Activated T-cell treated with anti-CD3 and anti-CD28 coated beads for 1 hour (primary cell): ENCODE measurements at regions not wholly inside any gene's neighbourhood (a gene's known extent, or its start where the extent isn't known, plus 50 kb on each side); places are given as distances from the start of the nearest gene placed in this dataset.

Experiments used
- DNase-seq: peaks from one replicate; pipeline ENCODE4 v3.0.0-alpha.2; 2020; ENCODE audit warnings: low read depth

DNA sequence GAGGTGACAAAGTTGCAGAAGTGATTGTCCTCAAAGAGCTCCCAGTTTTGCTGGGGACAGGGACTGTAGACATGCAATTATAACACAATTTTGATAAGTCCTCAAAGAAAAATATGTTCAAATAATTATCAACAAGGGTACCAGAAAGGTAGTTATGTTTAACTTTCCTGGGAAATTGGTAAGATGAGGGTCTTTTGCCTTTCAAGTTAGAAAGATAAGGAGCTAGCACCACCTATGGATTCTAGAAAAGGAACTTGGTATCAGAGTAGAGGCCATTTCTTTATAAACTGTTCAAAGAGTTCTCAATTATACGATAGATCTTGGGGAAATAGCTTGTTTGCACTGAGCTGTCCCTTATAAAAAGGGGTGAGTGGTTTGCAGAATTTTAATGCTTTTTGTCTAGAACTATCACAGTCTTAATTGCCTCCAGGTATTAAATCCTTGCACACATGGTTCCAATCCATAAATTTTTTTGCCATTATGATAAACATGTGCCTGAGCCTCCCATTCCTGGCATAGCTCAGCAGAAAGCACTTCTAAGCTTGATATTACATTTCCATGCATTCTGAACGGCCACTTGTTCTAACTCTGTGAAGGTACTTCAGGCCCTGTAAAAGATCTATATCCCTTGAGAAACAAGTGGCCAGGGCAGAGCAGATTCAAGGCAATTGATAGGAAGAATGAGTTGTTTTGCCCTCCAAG, 247.5 kb upstream of the LRIG1 start:
- no peak for DNase-seq

DNA sequence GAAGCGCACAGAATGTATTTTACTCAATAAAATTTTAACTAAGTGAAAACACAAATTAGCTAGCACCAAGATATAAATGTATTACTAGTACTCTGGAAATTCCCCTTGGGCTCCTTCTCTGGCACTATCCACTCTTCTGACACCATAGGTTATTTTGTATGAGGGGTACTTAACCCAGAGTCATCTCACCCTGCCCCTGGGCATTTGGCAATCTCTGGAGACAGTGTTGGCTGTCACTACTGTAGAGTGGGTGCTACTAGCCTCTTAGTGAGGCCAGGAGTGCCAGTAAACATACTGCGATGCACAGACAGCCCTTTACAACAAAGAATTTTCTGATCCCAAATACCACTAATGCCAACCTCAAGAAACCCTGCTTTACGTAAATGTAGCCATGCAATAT, 246.3 kb upstream of the KBTBD8 start:
- no peak for DNase-seq

DNA sequence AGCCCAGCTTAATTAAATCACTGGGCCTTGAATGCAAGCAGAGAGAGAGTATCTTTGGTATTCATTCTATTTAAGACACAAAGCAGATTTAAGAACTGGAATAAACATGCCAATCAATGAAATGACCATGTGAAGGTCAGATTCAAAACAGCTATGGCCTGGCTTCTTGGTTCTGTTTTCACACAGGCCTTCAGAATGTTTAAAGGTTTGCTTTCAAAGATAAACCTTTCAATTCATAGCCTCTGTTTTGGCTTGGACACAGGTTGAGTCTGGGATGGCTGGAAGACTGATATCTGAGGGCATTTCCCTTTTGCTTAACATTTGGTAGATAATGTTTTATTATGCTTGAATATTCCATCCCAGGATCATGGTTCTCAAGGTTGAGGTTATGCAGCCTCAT, 244.4 kb upstream of the KBTBD8 start:
- no peak for DNase-seq

DNA sequence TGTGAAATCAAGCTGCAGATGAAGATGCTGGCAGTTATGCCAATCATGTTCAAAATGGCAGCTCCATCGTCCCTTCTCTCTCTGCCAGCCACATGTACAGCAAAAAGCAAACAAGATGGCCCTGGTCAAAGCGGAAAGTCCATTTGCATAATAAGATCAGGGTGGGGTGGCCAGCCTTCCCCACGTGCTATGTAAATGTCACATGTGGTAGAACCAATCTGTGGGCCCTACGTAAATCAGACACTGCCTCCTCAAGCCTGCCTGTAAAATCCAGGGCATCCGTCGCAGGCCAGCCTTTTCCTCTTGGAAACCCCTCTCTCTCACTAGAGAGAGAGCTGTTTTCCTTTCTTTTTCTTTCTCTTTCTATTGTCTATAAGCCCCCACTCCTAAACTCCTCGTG, 243.5 kb upstream of the KBTBD8 start:
- no peak for DNase-seq

DNA sequence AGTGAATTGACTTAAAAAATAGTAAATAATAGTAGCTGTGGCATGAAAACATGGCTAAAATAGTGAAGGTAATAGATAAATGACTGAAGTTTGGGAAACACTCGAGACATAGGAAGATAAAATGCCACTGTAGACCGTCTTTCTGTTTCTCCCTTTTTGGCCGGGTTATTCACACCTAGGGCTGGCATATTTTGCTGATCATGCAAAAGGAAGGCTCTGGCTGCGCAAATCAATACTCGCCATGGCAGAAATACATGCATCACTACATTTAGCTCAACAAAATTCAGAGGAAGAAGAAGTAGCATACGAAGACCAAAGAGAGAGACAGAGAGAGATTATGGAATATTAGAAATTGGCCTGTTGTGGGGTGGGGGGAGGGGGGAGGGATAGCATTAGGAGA, 242.2 kb upstream of the KBTBD8 start:
- no peak for DNase-seq

DNA sequence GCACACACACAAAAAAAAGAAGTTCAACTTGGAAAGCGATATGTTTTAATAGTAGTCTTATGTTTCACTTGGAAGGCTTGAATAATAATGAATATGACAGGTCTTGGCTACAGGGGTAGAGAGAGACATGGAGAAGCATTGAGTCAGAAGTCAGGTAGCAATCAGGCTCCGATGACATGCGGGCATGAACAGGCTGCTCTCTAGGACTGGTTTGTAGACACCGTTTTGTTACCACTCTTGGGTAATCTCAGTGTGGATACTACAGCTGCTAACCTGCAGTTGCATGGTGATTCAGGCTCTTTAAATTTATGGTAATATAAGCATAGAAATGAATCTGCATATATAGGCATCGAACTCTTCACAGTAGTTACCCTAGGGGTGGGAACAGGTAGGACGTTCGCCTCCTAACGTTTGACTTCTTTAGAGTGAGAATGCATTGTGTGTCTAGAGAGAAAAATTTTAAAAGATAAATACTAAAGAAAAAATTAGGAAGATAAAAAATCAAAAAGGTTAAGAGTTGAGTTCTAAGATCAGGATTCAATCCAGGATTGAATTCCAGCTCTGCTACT, 241.6 kb upstream of the KBTBD8 start:
- no peak for DNase-seq

DNA sequence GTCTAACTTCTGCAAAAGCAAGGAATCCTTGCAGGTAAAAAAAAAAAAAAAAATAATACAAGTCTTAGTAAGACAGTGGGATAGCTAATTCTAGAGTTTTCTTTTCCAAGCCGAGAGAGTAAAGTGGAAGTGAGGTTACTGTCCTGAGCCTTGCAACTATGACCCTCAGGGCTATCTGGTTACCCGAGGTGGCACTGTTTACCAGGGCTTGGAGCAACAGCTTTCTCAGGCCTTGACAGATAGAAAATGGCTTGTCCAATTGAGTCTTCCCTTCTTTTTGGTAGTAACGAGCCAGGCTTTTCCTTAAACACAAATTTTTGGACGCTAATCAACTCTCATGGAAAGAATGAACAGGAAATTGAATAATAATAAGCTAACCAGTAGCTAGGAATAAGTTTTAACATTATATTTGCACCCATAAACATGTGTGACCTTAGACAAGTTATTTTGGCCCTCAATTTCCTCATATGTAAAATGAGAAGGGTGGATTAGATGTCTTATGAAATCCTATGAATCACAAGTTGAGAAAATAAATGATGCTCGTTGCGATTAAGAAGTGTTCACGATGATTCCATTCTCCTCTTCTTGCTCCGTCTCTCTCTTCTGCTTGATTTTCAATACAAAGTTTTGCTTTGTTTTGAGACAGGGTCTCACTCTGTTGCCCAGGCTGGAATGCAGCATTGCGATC, 236.9 kb upstream of the KBTBD8 start:
- DNase-seq = no peak

DNA sequence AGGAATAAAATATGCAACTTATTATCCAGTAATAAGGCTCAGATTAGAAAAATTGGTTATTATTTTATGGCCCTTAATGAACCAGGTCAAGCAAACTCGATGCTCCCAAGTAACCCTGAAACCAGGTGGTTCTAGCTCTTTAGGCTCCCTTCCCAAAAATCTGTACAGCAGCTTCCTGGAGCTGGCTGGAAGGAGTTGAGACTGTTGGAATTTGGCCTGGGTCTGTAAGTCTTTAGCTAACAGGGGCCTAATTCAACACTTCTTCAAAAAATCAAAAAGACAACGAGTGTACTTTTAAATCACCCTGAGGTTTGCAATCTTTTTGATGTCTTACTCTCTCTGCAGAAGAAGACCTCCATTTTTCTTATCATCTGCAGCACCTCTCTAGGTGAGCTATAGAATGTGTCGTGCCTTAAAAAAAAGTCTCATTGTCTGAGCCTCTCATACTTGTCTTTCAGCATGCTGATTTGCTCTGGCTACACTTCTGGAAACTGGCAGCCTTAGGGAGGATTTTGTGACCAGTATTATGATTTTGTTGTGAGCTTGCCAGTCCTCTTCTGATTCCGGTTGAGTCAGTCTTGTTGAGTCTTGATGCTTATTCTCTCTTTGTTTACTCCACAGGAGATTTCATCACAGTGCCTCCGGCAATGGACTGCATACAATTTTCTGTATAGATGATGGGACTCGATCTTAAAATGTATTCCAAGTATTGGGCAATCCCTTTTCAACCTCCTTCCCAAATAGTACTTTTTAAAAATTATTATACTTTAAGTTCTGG, 235.0 kb upstream of the KBTBD8 start:
- no peak for DNase-seq

DNA sequence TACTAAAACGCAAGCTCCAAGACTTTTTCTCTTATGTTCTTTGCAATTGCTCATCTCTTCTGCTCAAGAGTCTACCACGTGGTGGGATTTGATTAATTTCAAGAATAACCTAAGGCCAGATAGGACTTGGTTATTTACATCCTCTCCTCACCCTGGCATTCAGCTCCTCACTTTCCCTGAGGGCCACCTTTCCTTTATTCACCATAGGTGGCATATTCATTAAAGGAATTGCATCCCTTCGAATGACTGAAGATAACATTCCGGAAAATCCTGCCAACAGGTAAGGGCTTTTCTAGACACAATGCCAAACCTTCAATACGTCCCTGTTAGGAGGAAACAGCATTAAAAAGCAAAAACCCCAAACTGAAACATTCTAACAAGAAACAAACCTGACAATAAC, 220.0 kb upstream of the KBTBD8 start:
- no peak for DNase-seq

DNA sequence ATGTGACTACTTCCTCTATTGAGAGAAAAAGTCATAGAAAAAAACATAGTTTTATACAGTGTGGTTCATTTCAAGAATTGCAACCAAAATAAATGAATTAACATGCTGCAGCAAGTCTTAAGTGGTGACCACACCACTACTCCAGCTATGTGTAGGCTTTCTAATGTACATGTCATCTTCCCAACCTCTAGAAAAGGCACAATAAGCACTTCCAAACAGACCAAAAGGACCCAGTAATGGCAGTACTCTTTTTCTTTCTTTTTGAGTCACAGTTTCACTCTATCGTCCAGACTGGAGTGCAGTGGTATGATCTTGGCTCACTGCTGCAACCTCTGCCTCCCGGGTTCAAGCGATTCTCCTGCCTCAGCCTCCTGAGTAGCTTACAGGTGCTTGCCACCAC, 219.3 kb upstream of the KBTBD8 start:
- no peak for DNase-seq

DNA sequence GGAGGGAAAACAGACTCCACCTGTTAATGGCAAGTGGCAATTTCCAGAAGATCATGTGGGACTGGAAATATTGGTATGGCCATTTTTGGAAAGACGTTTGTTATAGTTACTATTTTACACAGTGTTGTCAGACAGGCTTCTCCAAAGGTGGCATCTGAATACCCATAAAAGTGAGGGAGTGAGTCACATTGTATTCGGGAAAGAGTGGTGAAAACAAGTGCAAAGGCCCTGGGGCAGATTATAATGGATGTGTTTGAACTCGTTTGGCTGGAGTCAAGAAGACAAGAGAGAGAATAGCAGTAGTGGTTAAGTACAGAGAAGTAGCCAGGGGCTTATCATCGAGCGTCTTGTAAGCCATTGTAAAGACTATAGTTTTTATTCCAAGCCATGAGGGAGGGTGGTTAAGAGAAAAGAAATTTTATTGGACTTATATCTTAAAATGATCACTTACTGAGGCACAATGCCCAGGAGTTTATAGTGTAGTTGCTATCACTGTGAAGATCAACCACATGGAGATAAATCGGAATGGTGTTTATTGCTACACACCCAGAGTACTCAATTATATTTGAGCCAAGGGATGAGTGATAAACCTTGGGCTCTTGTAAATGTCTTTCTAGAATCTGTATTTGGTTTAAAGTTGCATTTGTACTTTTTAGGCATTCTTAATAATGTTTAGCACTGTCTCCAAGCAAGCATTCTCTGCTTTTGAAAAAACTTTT, 212.8 kb upstream of the KBTBD8 start:
- DNase-seq = no peak

DNA sequence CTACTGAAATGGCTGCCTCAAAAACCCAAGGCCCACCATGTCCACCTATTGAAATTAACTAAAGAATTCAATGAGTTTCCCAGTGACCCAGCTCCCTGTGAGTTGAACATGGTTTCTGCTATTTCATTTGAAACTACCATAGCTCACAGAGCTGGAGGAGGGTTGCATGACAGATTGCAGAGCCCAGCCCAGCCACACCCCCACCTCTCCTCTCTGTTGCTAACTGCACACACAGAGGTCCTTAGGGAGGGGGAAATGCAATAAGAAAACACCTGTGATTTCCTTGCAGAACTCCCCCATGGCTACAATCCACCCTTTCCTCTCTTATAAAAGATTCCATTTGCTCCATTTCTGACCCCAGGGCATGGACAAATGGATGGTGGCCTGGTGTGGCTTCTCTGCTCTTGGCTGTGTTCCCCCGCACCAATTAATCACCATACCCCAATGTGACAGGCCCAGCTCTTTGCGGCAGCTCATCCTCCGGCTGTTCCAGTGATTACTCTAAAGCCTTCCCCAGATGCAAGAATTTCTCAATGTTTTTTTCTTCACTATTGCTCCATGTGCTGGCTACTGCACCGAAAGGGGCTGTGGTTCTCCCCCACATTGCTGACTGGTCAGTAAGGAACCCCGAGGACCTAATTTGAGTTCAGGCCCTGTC, 208.4 kb upstream of the KBTBD8 start:
- no peak for DNase-seq

DNA sequence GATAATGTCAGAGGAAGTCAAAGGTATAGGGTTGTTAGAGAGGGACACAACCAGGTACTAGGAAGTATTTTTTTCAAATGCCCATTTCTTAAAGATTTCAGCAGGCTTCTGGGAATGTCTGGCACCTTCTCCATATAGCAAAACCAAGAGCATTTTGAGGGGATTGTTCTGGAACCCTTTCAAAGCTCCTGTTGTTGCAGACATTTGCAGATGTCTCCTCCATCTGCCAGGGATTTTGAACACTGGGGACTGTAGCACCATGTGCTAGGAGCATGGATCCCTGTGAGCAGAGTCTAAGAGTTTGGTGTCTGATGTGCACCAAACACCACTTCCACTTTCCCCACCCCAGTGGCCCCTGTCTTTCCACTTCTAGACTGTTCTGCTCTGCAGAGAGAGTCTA, 206.0 kb upstream of the KBTBD8 start:
- no peak for DNase-seq

DNA sequence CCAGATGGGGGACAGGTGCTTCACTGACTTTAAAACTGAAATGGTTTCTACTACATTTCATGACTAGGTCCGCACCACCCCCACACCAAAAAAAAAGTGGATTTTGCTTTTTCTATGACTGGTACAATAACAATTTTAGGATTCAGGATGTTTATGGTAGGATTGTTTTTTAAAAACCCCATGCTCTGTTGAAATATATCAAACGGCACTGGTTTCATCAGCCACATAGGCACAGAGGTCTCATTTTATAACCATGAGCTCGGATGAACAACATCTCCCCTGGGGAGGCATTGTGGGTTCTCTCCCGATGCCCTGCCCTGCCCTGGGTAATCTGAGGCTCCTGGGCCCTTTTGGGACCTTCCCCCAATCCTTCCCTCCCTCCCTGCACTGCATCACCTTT, 202.7 kb upstream of the KBTBD8 start:
- DNase-seq = no peak

DNA sequence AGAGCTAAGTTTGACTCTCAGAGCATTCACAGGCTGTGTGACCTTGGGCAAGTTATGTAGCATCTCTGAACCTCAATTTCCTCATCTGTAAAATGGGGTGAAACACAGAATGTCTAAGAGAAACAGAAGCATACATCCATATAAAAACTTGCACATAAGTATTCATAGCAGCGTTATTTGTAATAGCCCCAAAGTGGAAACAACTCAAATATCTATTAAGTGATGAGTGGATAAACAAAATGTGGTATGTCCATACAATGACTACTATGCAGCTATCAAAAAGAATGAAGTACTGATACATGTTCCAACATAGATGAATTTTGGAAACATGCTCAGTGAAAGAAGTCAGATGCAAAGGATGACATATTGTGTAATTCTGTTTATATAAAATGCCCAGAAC, 201.8 kb upstream of the KBTBD8 start:
- DNase-seq = no peak

DNA sequence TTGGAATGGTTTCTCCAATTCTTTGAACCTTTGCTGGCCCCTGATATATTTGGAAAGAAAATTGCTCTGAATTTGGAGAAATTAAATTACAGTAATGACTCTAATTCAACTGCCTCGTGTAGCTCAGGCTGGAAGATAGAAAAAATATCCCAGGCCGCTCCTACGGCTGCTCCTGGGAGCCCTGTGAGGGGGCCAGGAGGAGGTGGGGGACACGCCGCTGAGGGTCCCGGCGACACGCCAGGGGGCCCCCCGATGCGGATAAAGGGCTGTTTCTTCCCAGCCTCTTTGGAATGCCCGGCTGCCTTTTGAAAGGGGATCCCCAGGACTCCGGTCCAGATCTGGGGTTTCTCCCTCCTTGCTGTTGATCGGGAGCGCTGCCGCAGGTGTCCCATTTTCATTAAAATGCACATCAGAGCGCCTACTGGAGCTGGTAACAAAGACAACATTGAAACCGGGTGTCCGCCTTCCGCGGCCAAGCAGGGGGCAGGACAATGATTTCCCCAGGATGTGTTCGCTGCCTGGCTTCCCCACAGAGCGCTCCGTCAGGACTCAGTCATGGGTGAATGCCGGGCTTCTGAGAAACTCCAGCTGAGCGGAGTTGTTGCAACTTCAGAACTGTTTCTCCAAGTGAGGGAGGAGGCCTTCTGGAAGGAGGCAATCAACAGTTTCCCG, 200.1 kb upstream of the KBTBD8 start:
- DNase-seq = no peak

DNA sequence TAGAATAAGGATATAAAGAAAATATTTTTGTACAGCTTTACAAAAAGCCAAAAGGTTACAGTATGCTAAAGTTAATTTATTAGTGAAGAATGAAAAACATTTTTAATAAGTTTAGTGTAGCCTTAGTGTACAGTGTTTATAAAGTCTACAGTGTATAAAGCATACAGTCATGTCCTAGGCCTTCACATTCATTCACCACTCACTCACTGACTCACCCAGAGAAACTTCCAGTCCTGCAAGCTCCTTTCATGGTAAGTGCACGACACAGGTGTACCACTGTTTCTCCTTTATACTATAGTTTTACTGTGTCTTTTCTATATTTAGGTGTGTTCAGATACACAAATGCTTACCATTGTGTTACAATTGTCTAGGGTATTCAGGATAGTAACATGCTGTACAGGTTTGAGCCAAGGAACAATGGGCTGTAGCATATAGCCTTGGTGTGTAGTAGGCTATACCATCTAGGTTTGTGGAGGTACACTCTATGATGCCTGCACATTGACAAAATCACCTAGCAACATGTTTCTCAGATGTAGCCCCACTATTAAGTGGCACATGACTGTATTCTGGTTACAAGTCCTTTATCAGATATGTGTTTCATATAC, 197.1 kb upstream of the KBTBD8 start:
- DNase-seq = no peak

DNA sequence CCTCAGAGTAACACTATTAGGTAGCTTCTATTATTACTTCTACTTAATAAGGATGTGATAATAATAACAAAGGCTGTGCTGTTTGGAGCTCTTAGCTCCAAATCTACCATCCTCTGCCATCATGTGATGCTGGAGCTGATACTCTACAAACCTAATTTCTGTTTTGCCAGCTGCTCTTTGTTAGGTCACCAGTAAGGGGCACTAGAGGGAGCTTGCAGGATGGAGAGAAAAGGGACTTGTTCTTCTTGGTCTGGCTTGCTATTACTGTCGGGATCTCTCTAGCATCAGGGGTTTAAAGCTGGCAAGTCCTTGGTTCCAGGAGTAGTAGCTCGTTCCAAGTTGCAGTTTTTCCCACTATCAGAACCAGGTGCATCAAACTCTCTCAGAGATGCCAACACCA, 194.9 kb upstream of the KBTBD8 start:
- no peak for DNase-seq

DNA sequence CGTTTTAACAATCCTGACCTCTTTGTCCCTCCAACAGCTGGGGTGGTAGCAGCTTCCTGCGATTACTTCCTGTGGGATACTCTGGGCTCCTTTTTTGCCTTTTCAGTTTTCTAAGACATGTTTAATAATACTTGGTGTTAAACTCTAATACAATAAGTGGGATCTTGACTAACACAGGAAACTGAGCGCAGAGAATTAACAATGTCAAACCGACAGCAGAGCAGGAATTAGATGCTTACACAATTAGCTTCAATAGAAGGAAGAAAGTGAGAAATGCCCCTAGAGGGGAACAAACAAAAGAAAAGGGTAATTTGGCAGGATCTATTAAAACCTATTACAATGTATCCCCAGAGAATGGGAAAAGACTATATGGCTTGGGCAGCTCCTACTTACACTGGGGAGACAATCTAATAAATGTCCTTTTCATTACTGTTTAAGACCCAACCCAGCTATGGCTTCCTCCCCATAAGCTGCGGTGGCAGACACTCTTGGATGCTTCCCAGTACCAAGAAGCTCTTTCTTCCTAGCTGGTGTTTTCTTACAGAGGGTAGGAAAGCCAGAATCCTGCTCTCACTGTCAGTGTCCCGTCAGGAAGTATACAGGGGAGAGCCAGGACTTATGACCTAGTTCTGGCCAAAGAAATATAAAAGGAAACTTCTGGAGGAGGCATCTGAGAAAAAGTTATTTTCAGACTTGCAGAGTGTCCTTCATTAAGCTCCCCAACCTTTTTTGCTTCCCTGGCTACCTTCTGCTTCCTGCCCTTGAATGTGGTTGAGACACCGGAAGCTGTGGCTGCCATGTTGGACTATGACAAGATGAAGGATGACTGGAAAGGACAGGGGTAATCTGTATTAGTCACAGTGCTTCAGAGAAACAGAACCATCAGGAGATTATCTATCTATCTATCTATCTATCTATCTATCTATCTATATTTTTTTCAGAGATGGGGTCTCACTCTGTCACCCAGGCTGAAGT, 194.1 kb upstream of the KBTBD8 start:
- DNase-seq = no peak
